ENCODE measurements at regions not wholly inside any gene's neighbourhood (a gene's known extent, or its start where the extent isn't known, plus 50 kb on each side); places are given as distances from the start of the nearest gene placed in this dataset.

DNA sequence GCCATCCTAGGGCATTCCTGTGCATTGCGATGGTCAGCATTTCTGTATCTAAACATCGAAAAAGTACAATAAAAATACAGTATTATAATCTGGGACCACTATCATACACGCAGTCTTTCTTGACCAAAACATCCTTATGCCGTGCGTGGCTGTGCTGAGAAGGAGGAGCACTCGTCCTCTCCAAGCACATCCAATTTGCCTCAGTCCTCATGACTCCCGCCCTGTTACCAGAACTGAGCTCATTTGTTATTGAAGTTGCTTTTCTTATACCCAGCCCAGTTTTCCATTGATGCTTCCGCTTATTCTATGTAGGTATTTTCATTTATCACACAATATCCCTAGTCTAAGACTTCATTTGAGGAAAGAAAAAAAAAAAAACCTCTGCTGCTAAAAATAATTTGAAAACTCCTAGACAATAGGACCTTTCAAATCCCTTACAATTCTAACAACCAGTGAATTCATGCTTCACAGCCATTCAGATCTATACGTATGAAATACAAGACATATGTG lies 236.9 kb upstream of the PLEKHG7 start:
- DNase-seq (ENCODE audit: low read depth): no peak

- DNase-seq (ENCODE audit: low read depth): no peak
Observed at GRCh38 chr12:92464911-92465310, 237.9 kb upstream of the PLEKHG7 start.

DNA sequence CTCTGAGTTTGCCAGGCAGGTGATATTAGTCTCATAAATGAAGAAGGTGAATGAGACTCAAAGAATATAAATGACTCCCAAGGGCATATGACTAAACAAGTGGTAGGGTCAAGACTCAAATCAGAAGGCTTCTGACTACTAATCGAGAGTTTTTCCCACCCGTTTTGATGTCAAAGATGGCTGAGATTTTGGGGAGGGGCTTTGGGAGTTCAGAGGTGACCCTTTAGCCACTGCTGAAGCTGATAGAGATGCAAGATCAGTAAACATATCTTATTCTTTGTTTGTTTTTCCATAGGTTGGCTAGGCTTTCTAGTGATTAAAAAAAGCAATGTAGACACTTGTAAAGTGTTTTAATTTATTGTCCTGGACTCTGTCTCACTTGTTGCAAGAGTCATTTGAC lies 239.6 kb upstream of the PLEKHG7 start:
- DNase-seq (ENCODE audit: low read depth): no peak

- DNase-seq (ENCODE audit: low read depth): no peak
Observed at GRCh38 chr12:92462527-92462926, 240.3 kb upstream of the PLEKHG7 start.

GRCh38 chr12:92462049-92462448 lies 240.7 kb upstream of the PLEKHG7 start:
- peak; percentile 72 for DNase-seq (ENCODE audit: low read depth)

DNA sequence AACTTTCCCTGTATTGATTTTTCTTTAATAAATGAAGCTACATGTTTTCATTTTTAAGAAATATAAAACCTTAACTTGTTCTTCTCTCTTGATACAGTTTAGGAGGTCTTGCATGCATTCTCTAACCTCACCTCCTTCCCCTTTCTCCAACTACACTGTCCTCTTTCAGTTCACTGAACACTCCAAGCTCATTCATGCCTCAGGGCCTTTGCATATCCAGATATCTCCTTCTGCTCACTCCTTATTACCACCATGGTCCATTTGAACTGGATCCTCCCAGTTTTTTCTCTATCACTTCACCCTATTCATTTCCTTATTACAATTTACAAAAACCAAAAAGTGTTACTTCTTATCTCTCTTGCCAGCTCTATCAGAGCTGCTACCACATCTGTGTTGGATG lies 242.9 kb upstream of the PLEKHG7 start:
- DNase-seq (ENCODE audit: low read depth): no peak

GRCh38 chr12:92458996-92459395 lies 243.8 kb upstream of the PLEKHG7 start:
- DNase-seq (ENCODE audit: low read depth): no peak

- DNase-seq (ENCODE audit: low read depth): peak; percentile 57
Observed at GRCh38 chr12:92457458-92458180, 245.2 kb upstream of the PLEKHG7 start.

DNA sequence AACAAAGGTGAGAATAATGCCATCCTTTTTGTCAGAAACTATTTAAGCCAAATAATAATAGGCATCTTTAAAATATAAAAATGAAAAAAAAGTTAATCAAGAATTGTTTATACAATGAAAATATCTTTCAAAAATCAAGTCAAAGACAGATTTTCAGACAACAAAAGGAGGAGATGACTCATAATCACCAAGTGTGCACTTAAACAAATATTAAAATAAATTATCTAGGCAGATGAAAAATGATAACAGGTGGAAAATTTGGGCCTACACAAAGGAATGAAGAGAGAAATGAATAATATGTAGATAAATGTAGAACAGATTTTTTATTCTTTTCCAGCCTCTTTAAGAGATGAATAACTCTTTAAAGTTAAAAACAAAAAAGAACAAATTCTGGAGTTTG lies 250.0 kb upstream of the PLEKHG7 start:
- DNase-seq (ENCODE audit: low read depth): no peak

DNA sequence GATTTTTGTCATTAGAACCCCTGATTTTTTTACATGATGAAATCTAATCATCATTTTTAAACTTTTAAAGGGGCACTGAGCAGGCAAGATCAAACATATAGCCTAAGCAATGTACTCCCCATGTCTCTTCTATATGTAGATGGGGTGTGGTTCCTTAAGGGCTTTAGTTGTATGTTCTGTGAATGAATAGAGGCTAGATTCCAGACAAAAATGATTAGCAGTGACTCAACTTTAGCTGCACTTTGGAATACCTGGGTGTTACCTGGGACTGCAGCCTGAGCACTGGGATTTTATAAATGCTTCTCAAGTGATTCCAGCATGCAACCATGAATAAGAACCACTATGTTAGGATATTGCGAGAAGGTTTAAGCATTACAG lies 256.7 kb upstream of the PLEKHG7 start:
- DNase-seq (ENCODE audit: low read depth): no peak

DNA sequence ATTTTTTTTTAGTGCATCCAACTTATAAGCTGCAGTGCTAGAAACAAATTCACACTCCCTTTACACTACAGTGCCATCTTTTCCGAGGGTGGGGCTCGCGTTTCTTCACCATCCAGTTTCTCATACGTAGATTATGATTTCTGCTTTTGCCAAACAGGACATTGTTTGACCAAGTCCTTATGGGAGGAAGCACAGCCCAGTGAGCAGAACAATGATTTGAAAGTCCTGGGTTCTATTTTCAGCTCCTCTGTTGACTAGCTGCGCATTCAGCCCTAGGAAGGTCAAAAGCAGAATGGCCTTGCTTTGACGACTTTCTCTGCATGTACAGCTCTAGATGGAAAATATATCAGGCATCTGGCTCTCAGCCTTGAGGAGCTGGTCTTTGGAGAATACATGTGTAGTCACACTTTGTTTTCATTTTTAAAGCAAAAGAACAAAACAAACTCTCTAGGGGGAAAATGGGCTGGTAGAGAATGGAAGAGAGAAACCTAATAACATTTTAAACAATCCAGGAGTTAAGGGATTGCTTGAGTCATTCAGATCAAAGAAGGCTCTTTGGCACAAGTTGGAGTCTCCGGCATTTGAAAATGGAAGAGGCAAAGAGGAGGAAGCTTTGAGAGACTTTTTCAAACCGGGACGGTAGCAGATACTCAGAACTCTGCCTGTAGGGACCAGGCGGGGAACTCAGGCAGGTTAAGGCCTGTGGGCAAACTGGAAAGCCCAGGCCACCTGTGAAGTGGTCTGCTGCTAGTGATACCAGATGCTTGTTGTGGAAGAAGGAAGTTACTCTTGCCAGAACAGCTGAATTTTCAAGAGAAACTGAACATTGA lies 257.3 kb upstream of the PLEKHG7 start:
- DNase-seq (ENCODE audit: low read depth): no peak

- no peak for DNase-seq (ENCODE audit: low read depth)
Observed at GRCh38 chr12:92444763-92445162, 258.0 kb upstream of the PLEKHG7 start.

DNA sequence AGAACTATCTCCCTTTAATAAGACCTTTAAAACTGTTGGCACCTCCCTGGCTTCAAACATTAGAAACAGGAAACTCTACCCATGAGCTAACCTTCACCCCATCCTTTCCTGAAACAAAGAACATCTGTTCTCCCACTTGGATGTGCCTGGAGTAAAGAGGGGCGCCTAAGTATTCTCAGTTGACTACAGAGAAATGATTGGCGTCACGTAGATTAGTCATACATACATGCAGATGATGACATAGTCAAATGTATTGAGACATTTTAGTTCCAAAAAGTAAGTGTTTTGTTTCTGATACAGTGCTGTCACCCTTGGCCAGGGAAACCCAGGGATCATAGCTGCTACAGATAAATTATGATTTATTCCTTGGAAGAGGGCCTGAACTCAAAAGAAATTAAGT lies 260.0 kb upstream of the PLEKHG7 start:
- no peak for DNase-seq (ENCODE audit: low read depth)

DNA sequence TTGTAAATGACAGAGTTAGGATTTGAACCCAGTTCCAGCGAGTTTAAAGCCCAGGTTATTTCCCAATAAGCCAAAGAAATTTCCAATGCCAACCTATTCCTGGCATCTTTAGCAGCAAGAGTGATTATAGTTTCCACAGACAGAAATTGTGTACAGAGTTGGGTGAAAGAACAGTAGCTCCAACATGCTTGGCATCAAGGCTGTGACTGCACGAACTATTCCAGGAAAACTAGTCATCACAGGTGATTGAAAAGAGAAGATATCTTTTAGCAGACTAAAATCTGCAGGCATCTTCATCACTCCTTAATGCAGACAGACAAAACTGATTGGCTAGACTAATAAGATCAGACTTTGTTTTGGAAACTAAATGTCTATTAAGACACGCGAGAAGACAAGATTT lies 262.7 kb upstream of the PLEKHG7 start:
- DNase-seq (ENCODE audit: low read depth): no peak

- DNase-seq (ENCODE audit: low read depth): peak; percentile 75
Observed at GRCh38 chr12:92439420-92439805, 263.4 kb upstream of the PLEKHG7 start.

- DNase-seq (ENCODE audit: low read depth): peak; percentile 7
Observed at GRCh38 chr12:92438641-92439419, 264.0 kb upstream of the PLEKHG7 start.

GRCh38 chr12:92437452-92437851 lies 265.3 kb upstream of the PLEKHG7 start:
- DNase-seq (ENCODE audit: low read depth): no peak

DNA sequence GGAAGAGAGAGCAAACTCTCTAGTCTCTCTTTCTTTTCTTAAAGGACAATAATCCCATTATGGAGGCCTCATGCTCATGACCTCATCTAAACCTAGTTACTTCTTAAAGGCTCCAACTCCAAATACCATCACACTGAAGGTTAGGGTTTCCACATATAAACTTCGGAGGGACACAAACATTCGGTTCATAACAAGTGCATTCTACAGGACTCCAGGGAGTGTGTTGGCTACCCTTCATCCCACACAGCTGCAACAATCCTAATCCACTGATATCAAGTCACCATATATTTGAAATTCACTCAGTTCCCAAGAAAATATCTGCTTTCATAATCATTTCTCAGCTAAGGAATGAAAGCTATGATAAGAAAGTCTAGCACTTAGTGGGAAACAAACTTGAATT lies 265.9 kb upstream of the PLEKHG7 start:
- no peak for DNase-seq (ENCODE audit: low read depth)

DNA sequence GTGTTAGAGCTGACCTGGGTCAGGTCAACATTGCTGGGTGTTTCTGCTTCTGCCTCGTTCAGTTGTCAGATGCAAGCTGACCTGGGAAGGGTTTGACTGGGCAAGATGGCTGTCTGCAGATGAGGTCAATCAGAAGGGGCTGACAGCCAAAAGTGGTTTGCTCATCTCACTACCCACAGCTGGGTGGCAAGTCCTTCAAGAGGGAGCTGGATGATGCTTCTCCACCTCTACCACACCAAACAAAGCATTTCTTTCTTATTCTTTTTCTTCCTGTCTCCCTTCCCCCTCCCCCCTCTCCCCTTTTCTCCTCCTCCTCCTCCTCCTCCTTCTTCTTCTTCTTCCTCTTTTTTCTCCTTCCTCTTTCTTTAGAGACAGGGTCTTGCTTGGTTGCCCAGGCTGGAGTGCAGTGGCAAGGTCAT lies 268.2 kb upstream of the PLEKHG7 start:
- no peak for DNase-seq (ENCODE audit: low read depth)

DNA sequence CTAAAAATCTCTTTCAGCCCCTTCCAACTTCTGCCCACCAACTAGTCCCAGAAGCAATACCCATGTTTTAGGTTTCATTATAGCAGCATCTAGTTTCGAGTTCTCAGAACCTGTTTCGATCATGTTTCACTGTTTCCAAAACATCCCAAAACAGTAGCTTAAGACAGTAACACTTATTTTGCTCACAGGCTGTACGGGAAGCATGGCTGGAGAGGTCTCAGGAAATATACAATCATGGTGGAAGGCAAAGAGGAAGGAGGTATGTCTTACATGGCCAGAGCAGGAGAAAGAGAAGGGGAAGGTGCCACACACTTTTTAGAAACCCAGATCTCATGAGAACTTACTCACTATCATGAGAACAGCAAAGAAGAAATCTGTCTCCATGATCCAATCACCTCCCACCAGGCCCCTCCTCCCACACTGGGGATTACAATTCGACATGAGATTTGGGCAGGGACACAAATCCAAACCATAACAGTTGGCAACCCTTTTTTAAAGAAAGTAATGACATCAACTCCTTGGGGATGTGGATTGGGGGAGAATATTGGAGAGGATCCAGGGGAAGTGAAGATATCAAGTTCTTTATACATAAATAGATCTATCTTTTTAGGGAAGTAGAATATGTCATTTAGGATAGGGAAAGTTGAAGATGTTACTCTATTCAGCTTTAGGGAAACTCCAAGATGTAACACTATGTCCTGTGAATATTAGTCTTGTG lies 269.9 kb upstream of the PLEKHG7 start:
- DNase-seq (ENCODE audit: low read depth): no peak

DNA sequence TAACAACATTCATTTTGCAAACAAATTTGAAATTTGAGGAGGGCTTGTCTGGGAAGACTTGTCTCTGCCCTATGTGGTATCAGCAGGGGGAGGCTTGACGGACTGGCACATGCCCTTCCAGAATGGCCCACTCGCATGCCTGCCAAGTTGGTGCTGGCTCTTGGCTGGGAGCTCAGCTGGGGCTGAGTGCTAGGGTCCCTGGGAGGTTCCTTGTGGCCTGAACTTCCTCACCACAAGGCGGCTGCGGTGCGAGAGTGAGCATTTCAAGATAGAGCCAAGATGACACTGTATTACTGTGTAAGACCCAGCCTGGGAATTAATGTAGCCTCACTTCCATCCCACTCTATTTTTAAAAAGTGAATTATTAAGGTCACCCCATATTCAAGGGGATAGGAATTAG lies 271.6 kb upstream of the PLEKHG7 start:
- DNase-seq (ENCODE audit: low read depth): no peak

GRCh38 chr12:92426332-92426731 lies 276.5 kb upstream of the PLEKHG7 start:
- no peak for DNase-seq (ENCODE audit: low read depth)
